Activated naive CD8-positive, alpha-beta T cell treated with anti-CD3 and anti-CD28 coated beads, Interleukin-2, amount 50 U/mL, for 16 hours (primary cell): ENCODE measurements at regions not wholly inside any gene's neighbourhood (a gene's known extent, or its start where the extent isn't known, plus 50 kb on each side); places are given as distances from the start of the nearest gene placed in this dataset.
"Not testable (repeated sequence)": the region's sequence is repeated elsewhere in the genome, so short reads cannot be mapped to it uniquely, and the experiment has no call there.

ENCODE experiments used
- DNase-seq: peaks from one replicate; pipeline ENCODE4 v3.0.0-alpha.2; 2020; ENCODE audit warnings: low read depth, low spot score

GRCh38 chr7:16933296-16934279 lies 51.8 kb upstream of the AGR3 start:
- DNase-seq: no peak

GRCh38 chr7:16934722-16935340 lies 53.0 kb upstream of the AGR3 start:
- DNase-seq: no peak

GRCh38 chr7:16935341-16935735 lies 53.6 kb upstream of the AGR3 start:
- DNase-seq: no peak

- no peak for DNase-seq
These were observed 55.0 kb upstream of the AGR3 start for GRCh38 chr7:16936626-16937422.

- no peak for DNase-seq
These were observed 57.4 kb upstream of the AGR3 start for GRCh38 chr7:16939161-16939560.

- no peak for DNase-seq
These were observed 59.0 kb upstream of the AGR3 start for GRCh38 chr7:16940776-16941175.

DNA sequence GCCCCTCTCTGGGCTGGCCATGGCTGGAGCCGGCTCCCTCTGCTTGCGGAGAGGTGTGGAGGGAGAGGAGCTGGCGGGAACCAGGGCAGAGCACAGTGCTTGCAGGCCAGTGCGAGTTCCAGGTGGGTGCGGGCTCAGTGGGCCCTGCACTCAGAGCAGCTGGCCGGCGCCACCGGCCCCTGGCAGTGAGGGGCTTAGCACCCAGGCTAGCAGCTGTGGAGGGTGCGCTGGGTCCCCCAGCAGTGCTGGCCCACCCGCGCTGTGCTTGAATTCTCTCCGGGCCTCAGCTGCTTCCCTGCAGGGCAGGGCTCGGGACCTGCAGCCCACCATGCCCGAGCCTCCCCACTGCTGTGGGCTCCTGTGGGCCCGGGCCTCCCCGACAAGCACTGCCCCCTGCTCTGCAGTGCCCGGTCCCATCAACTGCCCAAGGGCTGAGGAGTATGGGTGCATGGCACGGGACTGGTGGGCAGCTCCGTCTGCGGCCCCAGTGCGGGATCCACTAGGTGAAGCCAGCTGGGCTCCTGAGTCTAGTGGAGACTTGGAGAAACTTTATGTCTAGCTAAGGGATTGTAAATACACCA lies 61.2 kb upstream of the AGR3 start:
- no peak for DNase-seq

- DNase-seq: no peak
These were observed 63.2 kb upstream of the AGR3 start for GRCh38 chr7:16944936-16945335.

- no peak for DNase-seq
These were observed 63.6 kb upstream of the AGR3 start for GRCh38 chr7:16945372-16945771.

DNA sequence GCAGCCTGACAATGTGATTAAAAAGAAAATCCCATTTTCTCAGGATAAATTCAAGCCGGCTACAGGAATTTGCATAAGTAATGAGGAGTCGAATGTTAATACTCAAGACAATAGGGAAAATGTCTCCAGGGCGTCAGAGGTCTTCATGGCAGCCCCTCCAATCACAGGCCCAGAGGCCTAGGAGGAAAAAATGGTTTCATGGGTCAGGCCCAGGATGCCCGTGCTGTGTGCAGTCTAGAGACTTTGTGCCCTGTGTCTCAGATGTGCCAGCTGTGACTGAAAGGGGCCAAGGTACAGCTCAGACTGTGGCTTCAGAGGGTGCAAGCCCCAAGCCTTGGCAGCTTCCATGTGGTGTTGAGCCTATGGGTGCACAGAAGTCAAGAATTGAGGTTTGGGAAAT lies 66.3 kb upstream of the AGR3 start:
- not testable (repeated sequence) for DNase-seq

- no peak for DNase-seq
These were observed 69.8 kb upstream of the AGR3 start for GRCh38 chr7:16951483-16952080.

DNA sequence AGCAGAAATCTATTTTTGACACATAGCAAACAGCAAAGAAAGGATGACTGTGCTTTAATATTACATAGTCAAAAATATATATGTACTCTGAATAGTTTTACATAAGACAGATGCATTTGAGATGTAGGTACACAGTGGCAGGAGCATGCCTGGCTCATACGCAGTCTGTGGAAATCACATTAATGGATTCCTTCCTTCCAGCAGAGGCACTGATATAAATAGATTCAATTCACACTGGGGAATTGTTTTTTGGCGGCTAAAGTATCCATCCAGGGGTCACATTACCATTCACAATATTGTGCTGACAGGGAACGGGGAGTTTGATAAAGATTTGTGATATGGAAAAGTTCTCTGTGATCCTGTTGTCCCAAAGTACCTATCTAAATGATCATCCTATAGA lies 72.5 kb upstream of the AGR3 start:
- DNase-seq: no peak

DNA sequence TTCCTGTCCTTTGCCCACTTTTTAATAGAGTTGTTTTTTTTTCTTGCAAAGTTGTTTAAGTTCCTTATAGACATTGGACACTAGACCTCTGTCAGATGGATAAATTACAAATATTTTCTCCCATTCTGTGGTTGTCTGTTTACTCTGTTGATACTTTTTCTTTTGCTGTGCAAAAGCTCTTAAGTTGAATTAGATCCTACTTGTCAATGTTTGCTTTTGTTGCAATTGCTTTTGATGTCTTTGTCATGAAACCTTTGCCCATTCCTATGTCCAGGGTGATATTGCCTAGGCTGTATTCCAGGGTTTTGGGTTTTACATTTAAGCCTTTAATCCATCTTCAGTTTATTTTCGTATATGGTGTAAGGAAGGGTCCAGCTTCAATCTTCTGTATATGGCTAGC lies 76.9 kb upstream of the AGR3 start:
- no peak for DNase-seq

GRCh38 chr7:16960337-16960965 lies 78.7 kb upstream of the AGR3 start:
- no peak for DNase-seq

DNA sequence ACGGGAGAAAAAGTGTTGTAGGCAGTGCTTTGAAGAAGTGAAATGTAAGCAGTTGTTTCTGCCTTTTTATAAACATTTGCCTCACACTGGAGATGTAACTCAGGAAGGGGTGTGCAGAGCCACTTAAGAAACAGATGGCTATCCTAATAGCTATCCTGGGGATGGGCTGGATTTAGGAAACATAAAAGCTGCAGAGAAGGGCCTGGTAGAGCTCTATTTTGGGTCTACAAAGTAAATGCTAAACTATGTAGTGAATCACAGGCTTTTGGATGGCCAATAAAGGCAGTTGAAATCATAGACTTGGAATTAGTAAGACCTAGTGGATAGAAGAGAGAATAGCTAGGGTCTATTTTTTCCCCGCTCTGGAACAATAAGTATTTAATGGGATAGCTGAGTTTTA lies 79.9 kb upstream of the AGR3 start:
- DNase-seq: no peak

- DNase-seq: no peak
These were observed 81.3 kb upstream of the AGR3 start for GRCh38 chr7:16963044-16963443.

DNA sequence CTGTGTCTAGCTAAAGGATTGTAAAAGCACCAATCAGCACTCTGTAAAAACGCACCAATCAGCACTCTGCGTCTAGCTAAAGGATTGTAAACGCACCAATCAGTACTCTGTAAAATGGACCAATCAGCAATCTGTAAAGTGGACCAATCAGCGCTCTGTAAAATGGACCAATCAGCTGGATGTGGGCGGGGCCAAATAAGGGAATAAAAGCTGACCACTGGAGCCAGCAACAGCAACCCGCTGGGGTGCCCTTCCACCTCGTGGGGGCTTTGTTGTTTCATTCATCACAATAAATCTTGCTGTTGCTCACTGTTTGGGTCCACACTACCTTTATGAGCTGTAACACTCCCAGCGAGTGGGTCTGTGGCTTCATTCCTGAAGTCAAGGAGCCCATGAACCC lies 83.9 kb upstream of the AGR3 start:
- not testable (repeated sequence) for DNase-seq

GRCh38 chr7:16967300-16967811 lies 85.6 kb upstream of the AGR3 start:
- no peak for DNase-seq

GRCh38 chr7:16970732-16971482 lies 89.1 kb upstream of the AGR3 start:
- no peak for DNase-seq

DNA sequence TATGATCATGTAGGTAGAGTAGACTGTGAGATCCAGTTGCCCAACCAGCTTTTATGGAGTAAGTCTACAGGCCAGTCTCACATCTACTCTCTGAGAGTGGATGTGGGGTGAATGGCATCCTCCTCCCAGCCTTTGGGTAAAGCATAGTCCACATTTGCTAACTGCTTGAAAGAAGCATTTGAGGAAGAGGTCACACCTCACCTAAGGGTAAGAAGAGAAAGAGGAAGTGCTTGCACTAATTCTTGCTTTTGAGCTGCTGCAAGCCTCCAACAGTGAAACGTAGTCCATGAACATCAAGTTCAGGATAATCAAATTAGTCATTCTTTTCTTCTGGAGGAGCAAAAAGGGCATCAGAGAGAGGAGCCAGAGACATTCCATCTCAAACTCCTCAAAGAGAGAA lies 93.9 kb upstream of the AGR3 start:
- DNase-seq: no peak
